ENCODE measurements at regions not wholly inside any gene's neighbourhood (a gene's known extent, or its start where the extent isn't known, plus 50 kb on each side); places are given as distances from the start of the nearest gene placed in this dataset.
"Not testable (repeated sequence)": the region's sequence is repeated elsewhere in the genome, so short reads cannot be mapped to it uniquely, and the experiment has no call there.

GRCh38 chr2:181737302-181737701 lies 57.0 kb upstream of the NEUROD1 start:
- H3K4me3 ChIP-seq (ENCODE audit: low read length); H3K9ac ChIP-seq (ENCODE audit: low read length); H3K27me3 ChIP-seq (replicated peaks; ENCODE audit: control insufficient read depth, insufficient read depth, low read length); H3K4me1 ChIP-seq (ENCODE audit: control insufficient read depth, insufficient read depth, low read length); H3K36me3 ChIP-seq (ENCODE audit: control insufficient read depth, insufficient read depth, low read length, severe bottlenecking); H3K9me3 ChIP-seq (ENCODE audit: control insufficient read depth, low read length); DNase-seq (ENCODE audit: low read depth): not testable (repeated sequence)

- Histone ChIP-seq H3K9ac (ENCODE audit: low read length) (no peak overlapping the region), H3K36me3 (ENCODE audit: control insufficient read depth, insufficient read depth, low read length, severe bottlenecking) (no peaks in the 10 kb centered on the region), H3K4me1 (ENCODE audit: control insufficient read depth, insufficient read depth, low read length) (no peaks in the 10 kb centered on the region), H3K27me3 (replicated peaks; ENCODE audit: control insufficient read depth, insufficient read depth, low read length) (no peaks in the 10 kb centered on the region), H3K9me3 (ENCODE audit: control insufficient read depth, low read length) (no peaks in the 10 kb centered on the region), H3K4me3 (ENCODE audit: low read length) (no peak overlapping the region)
- no peak for DNase-seq (ENCODE audit: low read depth)
These were observed 57.8 kb upstream of the NEUROD1 start for GRCh38 chr2:181738074-181738473.

- Histone ChIP-seq H3K9ac (ENCODE audit: low read length) (no peak overlapping the region), H3K9me3 (ENCODE audit: control insufficient read depth, low read length) (no peaks in the 10 kb centered on the region), H3K27me3 (replicated peaks; ENCODE audit: control insufficient read depth, insufficient read depth, low read length) (no peaks in the 10 kb centered on the region), H3K4me3 (ENCODE audit: low read length) (no peak overlapping the region), H3K4me1 (ENCODE audit: control insufficient read depth, insufficient read depth, low read length) (no peaks in the 10 kb centered on the region), H3K36me3 (ENCODE audit: control insufficient read depth, insufficient read depth, low read length, severe bottlenecking) (no peaks in the 10 kb centered on the region)
- DNase-seq (ENCODE audit: low read depth), result no peak
These were observed 58.2 kb upstream of the NEUROD1 start for GRCh38 chr2:181738563-181738962.

GRCh38 chr2:181741756-181742155 lies 61.4 kb upstream of the NEUROD1 start:
- no peaks in the 10 kb centered on the region for H3K27me3 ChIP-seq (replicated peaks; ENCODE audit: control insufficient read depth, insufficient read depth, low read length)
- H3K9me3 ChIP-seq (ENCODE audit: control insufficient read depth, low read length), result no peaks in the 10 kb centered on the region
- H3K4me3 ChIP-seq (ENCODE audit: low read length), result no peak overlapping the region
- DNase-seq (ENCODE audit: low read depth), result peak; percentile 19
- no peak overlapping the region for H3K9ac ChIP-seq (ENCODE audit: low read length)
- H3K36me3 ChIP-seq (ENCODE audit: control insufficient read depth, insufficient read depth, low read length, severe bottlenecking), result no peaks in the 10 kb centered on the region
- H3K4me1 ChIP-seq (ENCODE audit: control insufficient read depth, insufficient read depth, low read length), result no peaks in the 10 kb centered on the region

- DNase-seq (ENCODE audit: low read depth), result no peak
- Histone ChIP-seq H3K27me3 (replicated peaks; ENCODE audit: control insufficient read depth, insufficient read depth, low read length) (no peaks in the 10 kb centered on the region), H3K36me3 (ENCODE audit: control insufficient read depth, insufficient read depth, low read length, severe bottlenecking) (no peaks in the 10 kb centered on the region), H3K9me3 (ENCODE audit: control insufficient read depth, low read length) (no peaks in the 10 kb centered on the region), H3K9ac (ENCODE audit: low read length) (no peak overlapping the region), H3K4me1 (ENCODE audit: control insufficient read depth, insufficient read depth, low read length) (no peaks in the 10 kb centered on the region), H3K4me3 (ENCODE audit: low read length) (no peak overlapping the region)
These were observed 62.0 kb upstream of the NEUROD1 start for GRCh38 chr2:181742361-181742760.

GRCh38 chr2:181742922-181743722 lies 62.8 kb upstream of the NEUROD1 start:
- H3K9me3 ChIP-seq (ENCODE audit: control insufficient read depth, low read length), result no peaks in the 10 kb centered on the region
- no peaks in the 10 kb centered on the region for H3K36me3 ChIP-seq (ENCODE audit: control insufficient read depth, insufficient read depth, low read length, severe bottlenecking)
- no peaks in the 10 kb centered on the region for H3K27me3 ChIP-seq (replicated peaks; ENCODE audit: control insufficient read depth, insufficient read depth, low read length)
- no peaks in the 10 kb centered on the region for H3K4me1 ChIP-seq (ENCODE audit: control insufficient read depth, insufficient read depth, low read length)
- DNase-seq (ENCODE audit: low read depth), result peak; percentile 83
- H3K4me3 ChIP-seq (ENCODE audit: low read length), result no peak overlapping the region
- no peak overlapping the region for H3K9ac ChIP-seq (ENCODE audit: low read length)

GRCh38 chr2:181743723-181744031 lies 63.4 kb upstream of the NEUROD1 start:
- DNase-seq (ENCODE audit: low read depth), result no peak
- Histone ChIP-seq H3K9me3 (ENCODE audit: control insufficient read depth, low read length) (no peaks in the 10 kb centered on the region), H3K27me3 (replicated peaks; ENCODE audit: control insufficient read depth, insufficient read depth, low read length) (no peaks in the 10 kb centered on the region), H3K9ac (ENCODE audit: low read length) (no peak overlapping the region), H3K36me3 (ENCODE audit: control insufficient read depth, insufficient read depth, low read length, severe bottlenecking) (no peaks in the 10 kb centered on the region), H3K4me3 (ENCODE audit: low read length) (no peak overlapping the region), H3K4me1 (ENCODE audit: control insufficient read depth, insufficient read depth, low read length) (no peaks in the 10 kb centered on the region)

GRCh38 chr2:181745796-181746540 lies 65.7 kb upstream of the NEUROD1 start:
- H3K4me1 ChIP-seq (ENCODE audit: control insufficient read depth, insufficient read depth, low read length), result no peaks in the 10 kb centered on the region
- H3K9ac ChIP-seq (ENCODE audit: low read length), result no peak overlapping the region
- H3K9me3 ChIP-seq (ENCODE audit: control insufficient read depth, low read length), result no peaks in the 10 kb centered on the region
- DNase-seq (ENCODE audit: low read depth), result no peak
- no peak overlapping the region for H3K4me3 ChIP-seq (ENCODE audit: low read length)
- no peaks in the 10 kb centered on the region for H3K36me3 ChIP-seq (ENCODE audit: control insufficient read depth, insufficient read depth, low read length, severe bottlenecking)
- no peaks in the 10 kb centered on the region for H3K27me3 ChIP-seq (replicated peaks; ENCODE audit: control insufficient read depth, insufficient read depth, low read length)

- no peaks in the 10 kb centered on the region for H3K36me3 ChIP-seq (ENCODE audit: control insufficient read depth, insufficient read depth, low read length, severe bottlenecking)
- H3K27me3 ChIP-seq (replicated peaks; ENCODE audit: control insufficient read depth, insufficient read depth, low read length), result no peaks in the 10 kb centered on the region
- H3K4me1 ChIP-seq (ENCODE audit: control insufficient read depth, insufficient read depth, low read length), result no peaks in the 10 kb centered on the region
- no peak for DNase-seq (ENCODE audit: low read depth)
- H3K9ac ChIP-seq (ENCODE audit: low read length), result no peak overlapping the region
- no peak overlapping the region for H3K4me3 ChIP-seq (ENCODE audit: low read length)
- H3K9me3 ChIP-seq (ENCODE audit: control insufficient read depth, low read length), result no peaks in the 10 kb centered on the region
These were observed 66.5 kb upstream of the NEUROD1 start for GRCh38 chr2:181746844-181747243.

GRCh38 chr2:181750305-181750704 lies 70.0 kb upstream of the NEUROD1 start:
- no peak overlapping the region for H3K9ac ChIP-seq (ENCODE audit: low read length)
- no peaks in the 10 kb centered on the region for H3K27me3 ChIP-seq (replicated peaks; ENCODE audit: control insufficient read depth, insufficient read depth, low read length)
- no peak overlapping the region for H3K4me3 ChIP-seq (ENCODE audit: low read length)
- no peaks in the 10 kb centered on the region for H3K4me1 ChIP-seq (ENCODE audit: control insufficient read depth, insufficient read depth, low read length)
- no peaks in the 10 kb centered on the region for H3K9me3 ChIP-seq (ENCODE audit: control insufficient read depth, low read length)
- H3K36me3 ChIP-seq (ENCODE audit: control insufficient read depth, insufficient read depth, low read length, severe bottlenecking), result no peaks in the 10 kb centered on the region
- no peak for DNase-seq (ENCODE audit: low read depth)

GRCh38 chr2:181751266-181752030 lies 71.1 kb upstream of the NEUROD1 start:
- DNase-seq (ENCODE audit: low read depth), result no peak
- no peaks in the 10 kb centered on the region for H3K36me3 ChIP-seq (ENCODE audit: control insufficient read depth, insufficient read depth, low read length, severe bottlenecking)

More at GRCh38 chr2:181751266-181752030, 71.1 kb upstream of the NEUROD1 start:
- no peak overlapping the region for H3K4me3 ChIP-seq (ENCODE audit: low read length)
- no peaks in the 10 kb centered on the region for H3K4me1 ChIP-seq (ENCODE audit: control insufficient read depth, insufficient read depth, low read length)
- no peaks in the 10 kb centered on the region for H3K9me3 ChIP-seq (ENCODE audit: control insufficient read depth, low read length)
- H3K27me3 ChIP-seq (replicated peaks; ENCODE audit: control insufficient read depth, insufficient read depth, low read length), result no peaks in the 10 kb centered on the region
- H3K9ac ChIP-seq (ENCODE audit: low read length), result no peak overlapping the region
